ENCODE measurements at regions not wholly inside any gene's neighbourhood (a gene's known extent, or its start where the extent isn't known, plus 50 kb on each side); places are given as distances from the start of the nearest gene placed in this dataset.

- no peak overlapping the region for H3K4me3 ChIP-seq (ENCODE audit: low read depth, low read length)
- TF ChIP-seq, protein P1, sequence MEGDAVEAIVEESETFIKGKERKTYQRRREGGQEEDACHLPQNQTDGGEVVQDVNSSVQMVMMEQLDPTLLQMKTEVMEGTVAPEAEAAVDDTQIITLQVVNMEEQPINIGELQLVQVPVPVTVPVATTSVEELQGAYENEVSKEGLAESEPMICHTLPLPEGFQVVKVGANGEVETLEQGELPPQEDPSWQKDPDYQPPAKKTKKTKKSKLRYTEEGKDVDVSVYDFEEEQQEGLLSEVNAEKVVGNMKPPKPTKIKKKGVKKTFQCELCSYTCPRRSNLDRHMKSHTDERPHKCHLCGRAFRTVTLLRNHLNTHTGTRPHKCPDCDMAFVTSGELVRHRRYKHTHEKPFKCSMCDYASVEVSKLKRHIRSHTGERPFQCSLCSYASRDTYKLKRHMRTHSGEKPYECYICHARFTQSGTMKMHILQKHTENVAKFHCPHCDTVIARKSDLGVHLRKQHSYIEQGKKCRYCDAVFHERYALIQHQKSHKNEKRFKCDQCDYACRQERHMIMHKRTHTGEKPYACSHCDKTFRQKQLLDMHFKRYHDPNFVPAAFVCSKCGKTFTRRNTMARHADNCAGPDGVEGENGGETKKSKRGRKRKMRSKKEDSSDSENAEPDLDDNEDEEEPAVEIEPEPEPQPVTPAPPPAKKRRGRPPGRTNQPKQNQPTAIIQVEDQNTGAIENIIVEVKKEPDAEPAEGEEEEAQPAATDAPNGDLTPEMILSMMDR (IDR thresholded peaks at IDR 0.05; ENCODE audit: low read depth, low read length), result no peak
- H3K9me3 ChIP-seq (ENCODE audit: control insufficient read depth, insufficient read depth, low read length), result peaks cover 12% of the 10 kb centered on the region
- no peaks in the 10 kb centered on the region for H3K27me3 ChIP-seq (ENCODE audit: control insufficient read depth, insufficient read depth, low read length)
- no peak for DNase-seq (ENCODE audit: low read depth, low spot score)
- ChIA-PET CTCF (no interaction called here), POLR2A (no interaction called here)
- H3K27ac ChIP-seq (ENCODE audit: low read depth, low read length), result no peak overlapping the region
These were observed 269.1 kb upstream of the SORCS1 start for GRCh38 chr10:107433605-107434004.

- no peak for DNase-seq (ENCODE audit: low read depth, low spot score)
- CTCF ChIA-PET, result no interaction called here
- H3K9me3 ChIP-seq (ENCODE audit: control insufficient read depth, insufficient read depth, low read length), result peaks cover 17% of the 10 kb centered on the region
These were observed 265.9 kb upstream of the SORCS1 start for GRCh38 chr10:107430446-107430845.

DNA sequence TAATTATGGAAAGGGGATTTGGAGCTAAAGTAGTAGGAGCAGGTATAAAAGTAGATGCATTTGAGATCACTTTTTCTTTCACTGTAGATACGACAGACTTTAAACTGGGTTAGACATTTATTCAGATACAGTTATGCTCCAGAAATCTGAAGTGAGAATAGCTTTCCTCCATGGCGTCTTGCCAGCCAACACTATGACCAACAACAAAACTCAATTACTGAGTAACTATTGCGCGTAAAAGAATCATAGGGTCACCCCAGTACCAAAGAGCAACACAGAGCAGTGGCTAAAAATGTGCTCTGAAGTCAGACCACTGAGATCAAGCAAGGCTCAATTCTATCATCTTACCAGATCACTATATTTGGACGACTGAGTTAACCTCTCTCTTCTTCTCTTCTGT lies 262.5 kb upstream of the SORCS1 start:
- ChIA-PET CTCF (no interaction called here), POLR2A (no interaction called here)
- H3K9me3 ChIP-seq (ENCODE audit: control insufficient read depth, insufficient read depth, low read length), result peaks cover 23% of the 10 kb centered on the region
- H3K4me3 ChIP-seq (ENCODE audit: low read depth, low read length), result no peak overlapping the region
- no peak overlapping the region for H3K27ac ChIP-seq (ENCODE audit: low read depth, low read length)
- TF ChIP-seq, protein P1 (IDR thresholded peaks at IDR 0.05; ENCODE audit: low read depth, low read length), result no peak
- DNase-seq (ENCODE audit: low read depth, low spot score), result no peak
- no peaks in the 10 kb centered on the region for H3K27me3 ChIP-seq (ENCODE audit: control insufficient read depth, insufficient read depth, low read length)

More at GRCh38 chr10:107430446-107430845, 265.9 kb upstream of the SORCS1 start:
- no peak overlapping the region for H3K4me3 ChIP-seq (ENCODE audit: low read depth, low read length)
- TF ChIP-seq, protein P1 (IDR thresholded peaks at IDR 0.05; ENCODE audit: low read depth, low read length), result no peak
- POLR2A ChIA-PET, result no interaction called here
- no peak overlapping the region for H3K27ac ChIP-seq (ENCODE audit: low read depth, low read length)
- no peaks in the 10 kb centered on the region for H3K27me3 ChIP-seq (ENCODE audit: control insufficient read depth, insufficient read depth, low read length)

DNA sequence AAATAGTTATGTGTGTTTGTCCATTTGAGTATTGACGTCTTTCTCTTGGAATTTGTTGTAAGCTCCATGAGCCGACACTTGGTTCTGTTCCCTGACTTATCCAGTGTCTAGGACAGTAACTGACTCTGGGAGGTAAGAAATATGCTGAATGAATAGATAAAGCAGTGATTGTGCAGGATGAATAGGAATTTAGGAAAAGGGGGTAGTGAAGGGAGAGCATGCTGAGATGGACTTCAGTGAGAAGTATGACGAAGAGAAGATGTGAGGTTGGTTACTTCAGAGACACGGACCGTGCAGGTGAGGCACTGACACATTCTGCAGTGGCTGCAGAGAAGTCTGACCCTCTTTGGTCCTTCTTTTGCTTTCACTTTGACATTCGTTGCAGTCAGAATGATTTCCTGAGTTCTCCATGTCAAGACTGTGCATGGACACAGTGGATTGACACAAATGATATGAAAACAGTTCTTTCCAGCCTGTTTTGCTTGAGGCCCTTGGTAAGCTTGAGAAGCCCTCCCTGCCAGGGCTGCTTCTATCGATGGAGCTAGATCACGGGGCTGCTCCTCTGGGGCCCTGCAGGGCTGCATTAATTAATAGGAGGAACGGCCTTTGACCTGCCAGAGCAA lies 261.5 kb upstream of the SORCS1 start:
- H3K27me3 ChIP-seq (ENCODE audit: control insufficient read depth, insufficient read depth, low read length), result no peaks in the 10 kb centered on the region
- no peak for DNase-seq (ENCODE audit: low read depth, low spot score)
- peaks cover 23% of the 10 kb centered on the region for H3K9me3 ChIP-seq (ENCODE audit: control insufficient read depth, insufficient read depth, low read length)
- CTCF ChIA-PET, result no interaction called here
- no peak overlapping the region for H3K27ac ChIP-seq (ENCODE audit: low read depth, low read length)
- POLR2A ChIA-PET, result no interaction called here
- H3K4me3 ChIP-seq (ENCODE audit: low read depth, low read length), result no peak overlapping the region
- TF ChIP-seq, protein P1 (IDR thresholded peaks at IDR 0.05; ENCODE audit: low read depth, low read length), result no peak

- DNase-seq (ENCODE audit: low read depth, low spot score), result no peak
- Histone ChIP-seq H3K27ac (ENCODE audit: low read depth, low read length) (no peak overlapping the region), H3K9me3 (ENCODE audit: control insufficient read depth, insufficient read depth, low read length) (peaks cover 16% of the 10 kb centered on the region; the same call in 1 of the 2 replicates), H3K4me3 (ENCODE audit: low read depth, low read length) (no peak overlapping the region), H3K27me3 (ENCODE audit: control insufficient read depth, insufficient read depth, low read length) (no peaks in the 10 kb centered on the region)
- TF ChIP-seq, protein P1 (IDR thresholded peaks at IDR 0.05; ENCODE audit: low read depth, low read length), result no peak
- POLR2A ChIA-PET, result no interaction called here
- CTCF ChIA-PET, result no interaction called here
These were observed 260.1 kb upstream of the SORCS1 start for GRCh38 chr10:107424628-107425027.
